HG02943 (cell line): ENCODE measurements at regions not wholly inside any gene's neighbourhood (a gene's known extent, or its start where the extent isn't known, plus 50 kb on each side); places are given as distances from the start of the nearest gene placed in this dataset.
"Not testable (repeated sequence)": the region's sequence is repeated elsewhere in the genome, so short reads cannot be mapped to it uniquely, and the experiment has no call there.

Experiments used
- ATAC-seq: cut with Tn5 transposase; IDR thresholded peaks from one replicate; pipeline ENCODE4 v1.9.1; 2021; ENCODE audit warnings: mild to moderate bottlenecking, low read depth, moderate library complexity; ENCODE audit not compliant: unreplicated experiment

- ATAC-seq: no peak
Observed at GRCh38 chr3:94778814-94779494, 716.1 kb downstream of the NSUN3 start.

- ATAC-seq: no peak
Observed at GRCh38 chr3:94779699-94780098, 716.8 kb downstream of the NSUN3 start.

GRCh38 chr3:94784274-94784673, 721.4 kb downstream of the NSUN3 start:
- ATAC-seq: no peak

GRCh38 chr3:94787066-94787465, 724.2 kb downstream of the NSUN3 start:
- no peak for ATAC-seq

GRCh38 chr3:94787734-94788270, 724.9 kb downstream of the NSUN3 start:
- no peak for ATAC-seq

- ATAC-seq: no peak
Observed at GRCh38 chr3:94794563-94794962, 731.7 kb downstream of the NSUN3 start.

GRCh38 chr3:94799420-94800060, 736.7 kb downstream of the NSUN3 start:
- no peak for ATAC-seq

- no peak for ATAC-seq
Observed at GRCh38 chr3:94811836-94812235, 749.0 kb downstream of the NSUN3 start.

- no peak for ATAC-seq
Observed at GRCh38 chr3:94821241-94821640, 758.4 kb downstream of the NSUN3 start.

GRCh38 chr3:94822298-94822697, 759.4 kb downstream of the NSUN3 start:
- ATAC-seq: no peak

- not testable (repeated sequence) for ATAC-seq
Observed at GRCh38 chr3:94846251-94846650, 783.4 kb downstream of the NSUN3 start.

- no peak for ATAC-seq
Observed at GRCh38 chr3:94862703-94863102, 799.8 kb downstream of the NSUN3 start.

GRCh38 chr3:94869059-94869547, 806.2 kb downstream of the NSUN3 start:
- ATAC-seq: no peak

- no peak for ATAC-seq
Observed at GRCh38 chr3:94873751-94874150, 810.9 kb downstream of the NSUN3 start.

GRCh38 chr3:94875149-94875548, 812.3 kb downstream of the NSUN3 start:
- no peak for ATAC-seq

GRCh38 chr3:94887065-94887464, 824.2 kb downstream of the NSUN3 start:
- no peak for ATAC-seq

GRCh38 chr3:94896994-94897393, 834.1 kb downstream of the NSUN3 start:
- ATAC-seq: no peak

GRCh38 chr3:94904156-94904674, 841.4 kb downstream of the NSUN3 start:
- no peak for ATAC-seq

GRCh38 chr3:94909726-94910125, 846.9 kb downstream of the NSUN3 start:
- ATAC-seq: no peak

GRCh38 chr3:94912656-94913055, 849.8 kb downstream of the NSUN3 start:
- no peak for ATAC-seq

- ATAC-seq: no peak
Observed at GRCh38 chr3:94927175-94927574, 864.3 kb downstream of the NSUN3 start.

GRCh38 chr3:94928921-94929320, 866.1 kb downstream of the NSUN3 start:
- ATAC-seq: no peak
